ENCODE measurements at regions not wholly inside any gene's neighbourhood (a gene's known extent, or its start where the extent isn't known, plus 50 kb on each side); places are given as distances from the start of the nearest gene placed in this dataset.

- no peak for TF ChIP-seq CTCF (IDR thresholded peaks at IDR 0.05)
Observed at GRCh38 chr3:80994085-80994665, 767.3 kb downstream of the GBE1 start.

- no peak for TF ChIP-seq CTCF (IDR thresholded peaks at IDR 0.05)
Observed at GRCh38 chr3:80993241-80993945, 768.1 kb downstream of the GBE1 start.

DNA sequence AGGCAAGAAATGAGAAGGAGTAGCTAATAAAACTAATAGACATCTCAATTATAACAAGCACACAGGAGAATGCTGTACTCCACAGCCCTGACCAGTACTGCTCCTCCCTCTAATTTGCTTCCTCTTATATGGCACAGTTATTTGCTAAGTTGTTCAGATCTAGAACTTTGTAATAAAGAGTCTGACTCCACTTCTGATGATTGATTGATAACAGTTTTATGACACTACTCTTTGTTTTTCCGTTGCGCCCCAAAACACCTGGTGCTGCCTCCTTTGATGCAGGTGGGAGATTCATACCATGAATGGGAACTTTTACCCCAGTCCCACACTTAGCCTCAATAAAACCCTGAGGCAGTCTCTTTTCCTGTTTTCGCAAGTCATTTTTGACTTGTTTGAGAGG is 777.7 kb downstream of the GBE1 start:
- TF ChIP-seq CTCF (IDR thresholded peaks at IDR 0.05), result no peak

- no peak for TF ChIP-seq CTCF (IDR thresholded peaks at IDR 0.05)
Observed at GRCh38 chr3:80978216-80978969, 783.1 kb downstream of the GBE1 start.

GRCh38 chr3:80970292-80970691 is 791.2 kb downstream of the GBE1 start:
- TF ChIP-seq CTCF (IDR thresholded peaks at IDR 0.05), result no peak

- TF ChIP-seq CTCF (IDR thresholded peaks at IDR 0.05), result no peak
Observed at GRCh38 chr3:80929576-80929975, 831.9 kb downstream of the GBE1 start.

DNA sequence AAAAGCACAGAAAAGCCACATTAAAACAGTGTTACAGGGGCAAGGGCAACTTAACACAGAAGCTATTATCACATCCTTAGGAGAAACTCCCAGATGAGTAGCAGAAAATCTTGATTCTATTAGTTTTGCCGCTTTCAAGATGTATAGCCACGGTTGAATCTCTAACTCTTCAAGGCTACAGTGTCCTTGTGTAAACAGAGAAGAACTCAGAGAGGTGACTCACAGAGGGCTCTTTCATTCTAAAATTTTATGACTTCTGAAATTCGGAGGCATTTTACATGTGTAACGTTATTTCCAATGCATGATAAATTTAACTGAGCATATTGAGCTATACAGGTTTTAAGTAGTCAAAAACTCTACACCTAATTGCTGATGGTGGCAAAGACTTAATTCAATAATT is 846.6 kb downstream of the GBE1 start:
- TF ChIP-seq CTCF (IDR thresholded peaks at IDR 0.05), result no peak
